Naive thymus-derived CD4-positive, alpha-beta T cell (primary cell): ENCODE measurements at regions not wholly inside any gene's neighbourhood (a gene's known extent, or its start where the extent isn't known, plus 50 kb on each side); places are given as distances from the start of the nearest gene placed in this dataset.

Experiments used
- ATAC-seq: fragments of 150-1000 bp; cut with Tn5 transposase; 2 replicates; pipeline ENCODE4 v1.10.0; 2021; ENCODE audit warnings: mild to moderate bottlenecking, moderate library complexity
- CTCF ChIA-PET: fragments of 350-600 bp; sonication (Branson Sonifier 250); formaldehyde crosslinking; loops from one replicate; lab custom pipeline; 2021; ENCODE audit warnings: antibody characterized with exemption; lab: Charles Lee
- POLR2A ChIA-PET: fragments of 350-600 bp; sonication (Branson Sonifier 250); formaldehyde crosslinking; loops from one replicate; lab custom pipeline; 2021; ENCODE audit warnings: antibody characterized with exemption, inconsistent platforms; lab: Charles Lee
- DNase-seq, 9 donors: peaks; one replicate each; pipeline versions ENCODE4 v3.0.0 to v3.0.0-alpha.2; 2020 to 2022; ENCODE audit warnings: mixed read lengths in 1 of 9
- H3K27ac ChIP-seq: one replicate; pipeline ENCODE4 v1.7.0; 2013; ENCODE audit warnings: mild to moderate bottlenecking, low read depth, low read length, moderate library complexity
- H3K27me3 ChIP-seq, 2 donors: one replicate each; pipeline ENCODE4 v1.7.0; 2013; ENCODE audit warnings: low read length in 2 of 2, mild to moderate bottlenecking in 2 of 2, moderate library complexity in 2 of 2; ENCODE audit not compliant: control insufficient read depth in 2 of 2, insufficient read depth in 2 of 2
- H3K36me3 ChIP-seq, 3 experiments: 1 replicate in 2 of 3; 2 replicates in 1 of 3; pipeline ENCODE4 v1.7.0; 2013; ENCODE audit warnings: low read length in 3 of 3, mild to moderate bottlenecking in 3 of 3, moderate library complexity in 1 of 3; ENCODE audit not compliant: insufficient read depth in 3 of 3, control insufficient read depth in 2 of 3
- H3K4me1 ChIP-seq, 2 donors: one replicate each; pipeline ENCODE4 v1.7.0; 2013; ENCODE audit warnings: low read length in 2 of 2, mild to moderate bottlenecking in 2 of 2, moderate library complexity in 1 of 2; ENCODE audit not compliant: control insufficient read depth in 2 of 2, insufficient read depth in 2 of 2
- H3K4me3 ChIP-seq: 2 replicates; pipeline ENCODE4 v1.7.0; 2013; ENCODE audit warnings: mild to moderate bottlenecking, low read length
- H3K9me3 ChIP-seq, 3 experiments: 1 replicate in 2 of 3; 2 replicates in 1 of 3; pipeline ENCODE4 v1.7.0; 2013; ENCODE audit warnings: low read length in 3 of 3; ENCODE audit not compliant: control insufficient read depth in 2 of 3
- H3K27ac Mint-ChIP-seq, 9 donors: one replicate each; pipeline ENCODE4 v1.8.0; 2020 to 2022; ENCODE audit warnings: mixed read lengths in 9 of 9, mild to moderate bottlenecking in 8 of 9, moderate library complexity in 5 of 9, inconsistent platforms in 2 of 9
- H3K27me3 Mint-ChIP-seq, 5 donors: one replicate each; pipeline ENCODE4 v1.8.0; 2021 to 2022; ENCODE audit warnings: mixed read lengths in 5 of 5, mild to moderate bottlenecking in 1 of 5
- H3K36me3 Mint-ChIP-seq, 5 donors: one replicate each; pipeline ENCODE4 v1.8.0; 2020 to 2022; ENCODE audit warnings: mixed read lengths in 5 of 5, mild to moderate bottlenecking in 3 of 5, inconsistent platforms in 1 of 5
- H3K4me1 Mint-ChIP-seq, 7 donors: one replicate each; pipeline ENCODE4 v1.8.0; 2020 to 2022; ENCODE audit warnings: mixed read lengths in 7 of 7, mild to moderate bottlenecking in 3 of 7, inconsistent platforms in 1 of 7
- H3K4me3 Mint-ChIP-seq, 10 donors: one replicate each; pipeline ENCODE4 v1.8.0; 2020 to 2022; ENCODE audit warnings: mild to moderate bottlenecking in 10 of 10, mixed read lengths in 10 of 10, moderate library complexity in 6 of 10, inconsistent platforms in 2 of 10
- H3K9me3 Mint-ChIP-seq, 11 donors: one replicate each; pipeline ENCODE4 v1.8.0; 2020 to 2022; ENCODE audit warnings: mixed read lengths in 11 of 11, mild to moderate bottlenecking in 4 of 11, inconsistent platforms in 1 of 11, moderate library complexity in 1 of 11
- intact Hi-C, 2 donors: fragments of 100-400 bp; cut with micrococcal nuclease; formaldehyde crosslinking; loops; one replicate each; pipeline ENCODE4 v1.15.1; 2023

DNA sequence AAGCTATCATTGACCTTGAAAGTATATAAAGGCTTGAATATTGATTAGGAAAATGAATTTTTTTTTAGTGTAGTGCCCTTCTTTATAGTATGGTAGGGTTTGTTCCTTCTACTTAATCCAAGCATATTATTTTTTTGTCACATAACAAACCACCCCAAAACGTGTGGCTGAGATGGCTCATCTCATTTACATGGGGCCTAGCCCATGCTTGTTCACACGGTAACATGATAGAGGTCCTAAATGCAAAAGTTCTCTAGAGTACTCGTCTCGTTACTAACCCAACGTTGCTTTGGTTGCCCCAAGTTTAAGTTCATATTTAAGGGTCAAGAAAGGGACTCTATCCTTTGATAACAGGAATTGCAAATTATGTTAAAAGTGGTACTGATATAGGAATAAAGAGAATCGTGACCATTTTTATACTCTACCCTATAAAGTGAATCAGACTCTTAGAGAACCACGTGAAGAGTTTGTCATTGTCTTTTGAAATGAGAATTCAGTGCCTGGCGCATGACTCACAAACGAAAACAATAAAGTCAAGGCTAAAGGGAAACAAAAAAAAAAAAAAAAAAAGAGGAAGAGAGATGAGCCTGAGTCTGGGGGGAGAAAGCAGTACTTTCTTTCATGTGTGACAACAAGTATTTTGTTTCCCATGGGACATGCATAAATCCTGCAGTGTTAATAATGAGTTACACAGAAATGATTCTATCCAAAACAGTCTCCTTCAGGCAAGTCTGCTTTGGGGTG, 402.8 kb upstream of the NWD2 start:
- H3K27ac ChIP-seq = no peak overlapping the region
- intact Hi-C loops = no loop called here
- Mint-ChIP-seq H3K4me1 (no peaks in the 10 kb centered on the region), H3K36me3 (no peaks in the 10 kb centered on the region), H3K27ac (no peak overlapping the region), H3K9me3 (peaks cover 0 to 2% (median 0%) of the 10 kb centered on the region in 11 donors), H3K4me3 (no peak overlapping the region), H3K27me3 (peaks cover 0 to 5% (median 0%) of the 10 kb centered on the region in 5 donors)
- no peaks in the 10 kb centered on the region for H3K36me3 ChIP-seq
- ChIA-PET CTCF (no interaction called here), POLR2A (no interaction called here)
- ATAC-seq (no peak), DNase-seq (no peak)
- H3K27me3 ChIP-seq = no peaks in the 10 kb centered on the region
- H3K4me3 ChIP-seq = no peak overlapping the region
- H3K9me3 ChIP-seq = no peaks in the 10 kb centered on the region
- H3K4me1 ChIP-seq = no peaks in the 10 kb centered on the region

DNA sequence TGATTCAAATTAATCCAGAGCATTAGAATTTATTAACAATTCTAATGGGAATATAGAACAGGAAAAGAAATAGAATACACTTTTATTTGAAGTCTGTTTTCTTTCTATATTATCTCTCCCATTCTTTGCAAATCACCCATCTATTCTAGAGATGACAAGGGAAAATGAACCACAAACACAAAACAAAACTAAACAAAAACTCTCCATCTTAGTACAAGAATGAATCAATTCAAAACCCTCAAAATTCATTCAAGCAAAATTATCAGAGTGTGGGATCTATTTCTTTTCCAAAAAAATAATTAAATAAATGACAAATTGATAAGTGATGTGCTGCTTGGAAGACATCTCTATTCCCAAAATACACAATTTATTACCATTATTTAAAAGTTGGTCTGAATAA, 400.1 kb upstream of the NWD2 start:
- H3K4me1 Mint-ChIP-seq = no peaks in the 10 kb centered on the region
- Histone ChIP-seq H3K27me3 (no peaks in the 10 kb centered on the region), H3K4me3 (no peak overlapping the region), H3K4me1 (no peaks in the 10 kb centered on the region), H3K9me3 (no peaks in the 10 kb centered on the region), H3K36me3 (no peaks in the 10 kb centered on the region), H3K27ac (no peak overlapping the region)
- H3K9me3 Mint-ChIP-seq = peaks cover 0 to 2% (median 0%) of the 10 kb centered on the region in 11 donors
- no peak for ATAC-seq
- ChIA-PET CTCF (no interaction called here), POLR2A (no interaction called here)
- H3K27ac Mint-ChIP-seq = no peak overlapping the region
- no peak for DNase-seq
- H3K27me3 Mint-ChIP-seq = peaks cover 0 to 8% (median 0%) of the 10 kb centered on the region in 5 donors
- no peaks in the 10 kb centered on the region for H3K36me3 Mint-ChIP-seq
- intact Hi-C loops = no loop called here
- H3K4me3 Mint-ChIP-seq = no peak overlapping the region

DNA sequence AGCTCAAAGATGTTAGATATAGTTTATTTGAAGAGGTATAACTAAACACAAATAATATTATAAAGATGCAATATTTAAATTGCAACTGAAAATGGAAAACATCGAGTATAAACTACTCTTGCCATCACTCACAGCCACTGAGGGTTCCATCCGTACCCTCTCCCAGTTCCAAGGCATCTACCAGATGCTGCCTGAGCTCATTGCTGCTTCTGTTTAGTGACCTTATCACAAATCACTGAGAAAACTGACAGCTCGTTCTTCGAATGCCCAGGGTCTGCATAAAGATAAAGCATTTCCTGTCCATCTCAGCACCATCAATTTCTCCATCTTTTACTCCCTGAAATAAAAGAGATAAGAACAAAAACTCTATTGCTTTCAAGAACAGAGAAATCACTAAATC, 391.7 kb upstream of the NWD2 start:
- no peak for ATAC-seq
- Histone ChIP-seq H3K27ac (no peak overlapping the region), H3K27me3 (no peaks in the 10 kb centered on the region), H3K4me1 (no peaks in the 10 kb centered on the region), H3K36me3 (no peaks in the 10 kb centered on the region), H3K4me3 (no peak overlapping the region), H3K9me3 (no peaks in the 10 kb centered on the region)
- peaks cover 0 to 13% (median 9%) of the 10 kb centered on the region in 5 donors for H3K27me3 Mint-ChIP-seq
- no peak for DNase-seq
- no peaks in the 10 kb centered on the region for H3K4me1 Mint-ChIP-seq
- H3K4me3 Mint-ChIP-seq = no peak overlapping the region
- peaks cover 0 to 4% (median 0%) of the 10 kb centered on the region in 5 donors for H3K36me3 Mint-ChIP-seq
- POLR2A ChIA-PET = no interaction called here
- intact Hi-C loops = no loop called here
- peaks cover 0 to 7% (median 3%) of the 10 kb centered on the region in 11 donors for H3K9me3 Mint-ChIP-seq
- CTCF ChIA-PET = no interaction called here
- no peak overlapping the region for H3K27ac Mint-ChIP-seq

DNA sequence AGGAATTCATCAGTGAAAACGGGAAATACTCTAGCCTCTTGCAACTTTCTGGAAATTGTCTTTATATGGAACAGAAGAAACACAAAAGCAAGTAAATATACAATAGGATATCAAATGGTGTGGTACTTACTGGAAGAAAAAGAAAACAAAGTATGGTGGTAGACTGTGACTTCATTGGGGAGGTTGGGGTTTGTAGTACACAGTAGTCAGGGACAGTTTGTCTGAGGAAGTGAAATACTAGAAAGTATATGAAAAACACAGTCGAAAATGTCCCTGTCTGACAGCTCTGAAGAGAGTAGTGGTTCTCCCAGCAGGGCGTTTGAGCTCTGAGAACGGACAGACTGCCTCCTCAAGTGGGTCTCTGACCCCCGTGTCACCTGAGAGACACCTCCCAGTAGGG, 390.0 kb upstream of the NWD2 start:
- Histone ChIP-seq H3K27ac (no peak overlapping the region), H3K36me3 (no peaks in the 10 kb centered on the region), H3K4me1 (no peaks in the 10 kb centered on the region), H3K9me3 (no peaks in the 10 kb centered on the region), H3K27me3 (no peaks in the 10 kb centered on the region), H3K4me3 (no peak overlapping the region)
- H3K27me3 Mint-ChIP-seq = peaks cover 0 to 10% (median 6%) of the 10 kb centered on the region in 5 donors
- ATAC-seq (no peak), DNase-seq (no peak)
- H3K4me1 Mint-ChIP-seq = no peaks in the 10 kb centered on the region
- H3K9me3 Mint-ChIP-seq = peaks cover 0 to 11% (median 6%) of the 10 kb centered on the region in 11 donors
- no peak overlapping the region for H3K27ac Mint-ChIP-seq
- ChIA-PET POLR2A (no interaction called here), CTCF (no interaction called here)
- no peak overlapping the region for H3K4me3 Mint-ChIP-seq
- H3K36me3 Mint-ChIP-seq = peaks cover 0 to 4% (median 0%) of the 10 kb centered on the region in 5 donors
- intact Hi-C loops = no loop called here

DNA sequence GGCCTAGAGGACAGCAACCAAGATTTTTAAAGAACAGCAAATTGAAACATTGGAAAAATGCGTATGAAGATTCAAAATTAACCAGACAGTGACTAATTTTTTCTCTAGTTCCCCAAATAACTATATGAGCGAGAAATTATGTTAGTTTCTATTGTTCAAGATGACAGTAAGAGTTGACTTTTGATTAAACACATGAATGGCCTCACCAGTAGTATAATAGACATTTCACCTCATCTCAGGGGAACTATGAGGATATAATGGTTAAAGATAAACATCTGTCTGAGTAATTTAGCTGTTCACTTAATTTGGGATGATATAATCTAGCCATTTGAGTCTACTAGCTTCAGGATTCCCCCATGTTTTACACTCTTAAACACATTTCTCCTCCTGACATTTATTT, 380.9 kb upstream of the NWD2 start:
- ATAC-seq = no peak
- no peaks in the 10 kb centered on the region for H3K4me1 Mint-ChIP-seq
- no peak overlapping the region for H3K4me3 Mint-ChIP-seq
- no peak for DNase-seq
- H3K27ac Mint-ChIP-seq = no peak overlapping the region
- H3K4me3 ChIP-seq = no peak overlapping the region
- H3K27ac ChIP-seq = no peak overlapping the region
- H3K27me3 ChIP-seq = no peaks in the 10 kb centered on the region
- H3K36me3 ChIP-seq = no peaks in the 10 kb centered on the region
- no peaks in the 10 kb centered on the region for H3K27me3 Mint-ChIP-seq
- peaks cover 0 to 10% (median 2%) of the 10 kb centered on the region in 11 donors for H3K9me3 Mint-ChIP-seq
- ChIA-PET CTCF (no interaction called here), POLR2A (no interaction called here)
- no peaks in the 10 kb centered on the region for H3K4me1 ChIP-seq
- H3K9me3 ChIP-seq = no peaks in the 10 kb centered on the region
- intact Hi-C loops = no loop called here
- H3K36me3 Mint-ChIP-seq = no peaks in the 10 kb centered on the region

DNA sequence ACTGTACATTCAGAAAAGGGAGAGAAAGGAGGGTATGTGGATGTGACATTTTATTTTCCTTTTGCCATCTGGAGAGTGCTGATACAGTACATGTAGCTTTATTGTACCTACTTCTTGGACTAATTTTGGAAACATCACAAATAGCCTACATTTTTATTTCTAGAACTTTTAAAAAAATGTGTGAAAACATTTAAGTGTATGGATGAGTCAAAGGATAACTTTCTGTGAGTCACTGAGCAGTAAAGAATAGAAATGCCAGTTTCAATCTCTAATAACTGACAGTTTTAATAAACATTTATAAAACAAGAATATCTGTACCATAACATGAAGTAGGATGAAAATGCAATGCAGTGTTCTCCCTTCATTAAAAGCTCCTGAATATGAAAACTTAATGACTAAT, 374.4 kb upstream of the NWD2 start:
- POLR2A ChIA-PET = no interaction called here
- Histone ChIP-seq H3K36me3 (no peaks in the 10 kb centered on the region), H3K9me3 (no peaks in the 10 kb centered on the region), H3K4me3 (no peak overlapping the region), H3K27me3 (no peaks in the 10 kb centered on the region), H3K4me1 (no peaks in the 10 kb centered on the region), H3K27ac (no peak overlapping the region)
- ATAC-seq (no peak), DNase-seq (no peak)
- CTCF ChIA-PET = no interaction called here
- intact Hi-C loops = no loop called here
- Mint-ChIP-seq H3K27ac (no peak overlapping the region), H3K4me3 (no peak overlapping the region), H3K4me1 (peaks cover 0 to 1% (median 0%) of the 10 kb centered on the region in 7 donors), H3K9me3 (no peaks in the 10 kb centered on the region), H3K36me3 (no peaks in the 10 kb centered on the region), H3K27me3 (no peaks in the 10 kb centered on the region)

DNA sequence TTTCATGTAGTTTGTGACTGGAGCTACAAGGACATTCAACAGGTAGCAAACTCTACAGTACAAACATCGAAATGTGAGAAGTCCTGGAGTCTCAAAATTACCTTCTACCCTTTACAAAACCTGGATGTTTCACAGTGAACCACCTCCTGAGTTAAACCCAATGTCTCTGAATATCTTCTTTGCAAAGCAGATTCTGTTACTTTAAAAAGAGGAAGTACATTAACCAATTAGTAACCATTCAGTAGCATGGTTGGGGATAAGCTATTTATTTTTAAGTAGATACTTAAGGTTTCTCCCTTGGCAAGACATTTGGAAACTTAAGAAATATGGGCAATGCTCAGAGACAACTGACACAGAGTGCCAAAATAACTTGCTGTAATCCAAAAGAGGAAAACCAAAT, 371.9 kb upstream of the NWD2 start:
- Histone ChIP-seq H3K27ac (no peak overlapping the region), H3K27me3 (no peaks in the 10 kb centered on the region), H3K9me3 (no peaks in the 10 kb centered on the region), H3K4me3 (no peak overlapping the region), H3K36me3 (no peaks in the 10 kb centered on the region), H3K4me1 (no peaks in the 10 kb centered on the region)
- H3K36me3 Mint-ChIP-seq = no peaks in the 10 kb centered on the region
- intact Hi-C loops = no loop called here
- no peak overlapping the region for H3K4me3 Mint-ChIP-seq
- no peaks in the 10 kb centered on the region for H3K27me3 Mint-ChIP-seq
- DNase-seq = no peak
- ChIA-PET POLR2A (no interaction called here), CTCF (no interaction called here)
- peaks cover 0 to 1% (median 0%) of the 10 kb centered on the region in 7 donors for H3K4me1 Mint-ChIP-seq
- H3K27ac Mint-ChIP-seq = no peak overlapping the region
- no peak for ATAC-seq
- H3K9me3 Mint-ChIP-seq = no peaks in the 10 kb centered on the region
